ENCODE measurements at regions not wholly inside any gene's neighbourhood (a gene's known extent, or its start where the extent isn't known, plus 50 kb on each side); places are given as distances from the start of the nearest gene placed in this dataset.
A peak's percentile ranks its signal among the peaks of the same experiment; 100 is the strongest.

GRCh38 chr14:51807356-51807755, 53.1 kb upstream of the GNG2 start:
- Mint-ChIP-seq H3K27me3 (peaks cover 0 to 1% (median 0%) of the 10 kb centered on the region in 5 donors), H3K4me1 (no peaks in the 10 kb centered on the region), H3K27ac (peak overlapping the region in 2 of 10 donors; percentile 19 to 60), H3K4me3 (no peak overlapping the region), H3K36me3 (peaks cover 0 to 11% (median 7%) of the 10 kb centered on the region in 3 donors), H3K9me3 (peaks cover 0 to 11% (median 0%) of the 10 kb centered on the region in 9 donors)
- ATAC-seq (no peak), DNase-seq (no peak)
- POLR2A ChIA-PET = interaction anchor here (0.6 kb wide), 1 partner anchor 67 kb away, joined by 3 read pairs; no protein-coding TSS in a partner anchor

Data from naive thymus-derived CD8-positive, alpha-beta T cell (primary cell).